ENCODE measurements at regions not wholly inside any gene's neighbourhood (a gene's known extent, or its start where the extent isn't known, plus 50 kb on each side); places are given as distances from the start of the nearest gene placed in this dataset.
"Not testable (repeated sequence)": the region's sequence is repeated elsewhere in the genome, so short reads cannot be mapped to it uniquely, and the experiment has no call there.

GRCh38 chr12:4144676-4145075, 128.9 kb upstream of the CCND2 start:
- H3K27ac Mint-ChIP-seq = peak overlapping the region in 5 of 6 donors; percentile 68 to 96 (median 69)
- H3K36me3 Mint-ChIP-seq = no peaks in the 10 kb centered on the region
- no peak for DNase-seq
- peaks cover 24 to 31% of the 10 kb centered on the region in 2 donors for H3K4me1 Mint-ChIP-seq
- peak overlapping the region in 3 of 5 donors; percentile 12 to 94 (median 49) for H3K4me3 Mint-ChIP-seq
- peaks cover 0 to 4% (median 0%) of the 10 kb centered on the region in 3 donors for H3K27me3 Mint-ChIP-seq (ENCODE audit: low read depth in 3 of 3)
- no peaks in the 10 kb centered on the region for H3K9me3 Mint-ChIP-seq

GRCh38 chr12:4143896-4144295, 129.7 kb upstream of the CCND2 start:
- Mint-ChIP-seq H3K27me3 (ENCODE audit: low read depth in 3 of 3) (peaks cover 0 to 4% (median 0%) of the 10 kb centered on the region in 3 donors), H3K36me3 (no peaks in the 10 kb centered on the region), H3K4me1 (peaks cover 24 to 31% of the 10 kb centered on the region in 2 donors), H3K27ac (peak overlapping the region; percentile 34 to 96 (median 68)), H3K4me3 (peak overlapping the region; percentile 17 to 94 (median 49)), H3K9me3 (no peaks in the 10 kb centered on the region)
- no peak for DNase-seq

- H3K27ac Mint-ChIP-seq = peak overlapping the region in 5 of 6 donors; percentile 95 to 98 (median 96)
- H3K36me3 Mint-ChIP-seq = no peaks in the 10 kb centered on the region
- peaks cover 0 to 4% (median 0%) of the 10 kb centered on the region in 3 donors for H3K27me3 Mint-ChIP-seq (ENCODE audit: low read depth in 3 of 3)
- H3K4me3 Mint-ChIP-seq = peak overlapping the region in 3 of 5 donors; percentile 94 to 98 (median 98)
- peaks cover 23 to 31% of the 10 kb centered on the region in 2 donors for H3K4me1 Mint-ChIP-seq
- H3K9me3 Mint-ChIP-seq = no peaks in the 10 kb centered on the region
- DNase-seq = no peak
Measured at GRCh38 chr12:4141348-4142270, 132.0 kb upstream of the CCND2 start.

GRCh38 chr12:4140581-4141301, 132.8 kb upstream of the CCND2 start:
- no peak overlapping the region for H3K4me3 Mint-ChIP-seq
- no peaks in the 10 kb centered on the region for H3K36me3 Mint-ChIP-seq
- no peaks in the 10 kb centered on the region for H3K9me3 Mint-ChIP-seq
- no peak for DNase-seq
- H3K4me1 Mint-ChIP-seq = peaks cover 21 to 31% of the 10 kb centered on the region in 2 donors
- peaks cover 0 to 4% (median 0%) of the 10 kb centered on the region in 3 donors for H3K27me3 Mint-ChIP-seq (ENCODE audit: low read depth in 3 of 3)
- peak overlapping the region in 2 of 6 donors; percentile 7 to 34 for H3K27ac Mint-ChIP-seq

- no peak overlapping the region for H3K4me3 Mint-ChIP-seq
- H3K36me3 Mint-ChIP-seq = no peaks in the 10 kb centered on the region
- H3K27ac Mint-ChIP-seq = peak overlapping the region in 3 of 6 donors; percentile 55 to 70 (median 67)
- no peaks in the 10 kb centered on the region for H3K9me3 Mint-ChIP-seq
- H3K4me1 Mint-ChIP-seq = peaks cover 20 to 26% of the 10 kb centered on the region in 2 donors
- DNase-seq = no peak
- peaks cover 0 to 3% (median 0%) of the 10 kb centered on the region in 3 donors for H3K27me3 Mint-ChIP-seq (ENCODE audit: low read depth in 3 of 3)
Measured at GRCh38 chr12:4139191-4139590, 134.4 kb upstream of the CCND2 start.

- not testable (repeated sequence) for H3K36me3 Mint-ChIP-seq; H3K27ac Mint-ChIP-seq; H3K4me3 Mint-ChIP-seq; DNase-seq; H3K27me3 Mint-ChIP-seq (ENCODE audit: low read depth in 3 of 3); H3K9me3 Mint-ChIP-seq
- H3K4me1 Mint-ChIP-seq = peaks cover 14 to 20% of the 10 kb centered on the region in 2 donors
Measured at GRCh38 chr12:4138532-4138931, 135.0 kb upstream of the CCND2 start.

- peaks cover 0 to 3% (median 0%) of the 10 kb centered on the region in 3 donors for H3K36me3 Mint-ChIP-seq
- H3K27me3 Mint-ChIP-seq (ENCODE audit: low read depth in 3 of 3) = peaks cover 0 to 3% (median 0%) of the 10 kb centered on the region in 3 donors
- H3K9me3 Mint-ChIP-seq = no peaks in the 10 kb centered on the region
- no peak overlapping the region for H3K4me3 Mint-ChIP-seq
- no peak overlapping the region for H3K27ac Mint-ChIP-seq
- DNase-seq = no peak
- H3K4me1 Mint-ChIP-seq = peaks cover 11 to 16% of the 10 kb centered on the region in 2 donors
Measured at GRCh38 chr12:4138051-4138450, 135.5 kb upstream of the CCND2 start.

- H3K4me3 Mint-ChIP-seq = no peak overlapping the region
- peaks cover 5 to 10% of the 10 kb centered on the region in 2 donors for H3K4me1 Mint-ChIP-seq
- H3K27ac Mint-ChIP-seq = no peak overlapping the region
Measured at GRCh38 chr12:4137441-4137840, 136.1 kb upstream of the CCND2 start.

GRCh38 chr12:4137015-4137414, 136.5 kb upstream of the CCND2 start:
- H3K36me3 Mint-ChIP-seq = peaks cover 0 to 3% (median 0%) of the 10 kb centered on the region in 3 donors
- no peak for DNase-seq
- H3K4me3 Mint-ChIP-seq = no peak overlapping the region
- H3K9me3 Mint-ChIP-seq = peaks cover 0 to 1% (median 0%) of the 10 kb centered on the region in 6 donors
- no peak overlapping the region for H3K27ac Mint-ChIP-seq
- H3K4me1 Mint-ChIP-seq = peaks cover under 1 to 6% of the 10 kb centered on the region in 2 donors
- H3K27me3 Mint-ChIP-seq (ENCODE audit: low read depth in 3 of 3) = peaks cover 0 to 3% (median 0%) of the 10 kb centered on the region in 3 donors

More at GRCh38 chr12:4137441-4137840, 136.1 kb upstream of the CCND2 start:
- Mint-ChIP-seq H3K9me3 (no peaks in the 10 kb centered on the region), H3K36me3 (peaks cover 0 to 3% (median 0%) of the 10 kb centered on the region in 3 donors), H3K27me3 (ENCODE audit: low read depth in 3 of 3) (peaks cover 0 to 3% (median 0%) of the 10 kb centered on the region in 3 donors)
- no peak for DNase-seq

GRCh38 chr12:4135919-4136605, 137.5 kb upstream of the CCND2 start:
- Mint-ChIP-seq H3K27me3 (ENCODE audit: low read depth in 3 of 3) (peaks cover 0 to 3% (median 0%) of the 10 kb centered on the region in 3 donors), H3K4me3 (no peak overlapping the region), H3K9me3 (peaks cover 0 to 10% (median 0%) of the 10 kb centered on the region in 6 donors), H3K4me1 (no peaks in the 10 kb centered on the region), H3K36me3 (peaks cover 0 to 3% (median 0%) of the 10 kb centered on the region in 3 donors), H3K27ac (peak overlapping the region in 1 of 6 donors; percentile 40)
- DNase-seq = no peak

- no peaks in the 10 kb centered on the region for H3K4me1 Mint-ChIP-seq
- peaks cover 0 to 3% (median 0%) of the 10 kb centered on the region in 3 donors for H3K36me3 Mint-ChIP-seq
- peaks cover 0 to 10% (median 0%) of the 10 kb centered on the region in 6 donors for H3K9me3 Mint-ChIP-seq
- no peak for DNase-seq
- H3K4me3 Mint-ChIP-seq = no peak overlapping the region
- H3K27ac Mint-ChIP-seq = no peak overlapping the region
- H3K27me3 Mint-ChIP-seq (ENCODE audit: low read depth in 3 of 3) = no peaks in the 10 kb centered on the region
Measured at GRCh38 chr12:4134448-4135263, 138.9 kb upstream of the CCND2 start.

GRCh38 chr12:4133636-4134447, 139.7 kb upstream of the CCND2 start:
- H3K27ac Mint-ChIP-seq = no peak overlapping the region
- H3K4me3 Mint-ChIP-seq = no peak overlapping the region
- H3K9me3 Mint-ChIP-seq = peaks cover 0 to 10% (median 0%) of the 10 kb centered on the region in 6 donors
- peaks cover 0 to 3% (median 0%) of the 10 kb centered on the region in 3 donors for H3K36me3 Mint-ChIP-seq
- H3K27me3 Mint-ChIP-seq (ENCODE audit: low read depth in 3 of 3) = no peaks in the 10 kb centered on the region
- H3K4me1 Mint-ChIP-seq = no peaks in the 10 kb centered on the region
- DNase-seq = no peak

All from immature natural killer cell (primary cell).